K562 (cell line): ENCODE measurements at regions not wholly inside any gene's neighbourhood (a gene's known extent, or its start where the extent isn't known, plus 50 kb on each side); places are given as distances from the start of the nearest gene placed in this dataset.

Source experiments
- ATAC-seq: fragments of 200-7000 bp; cut with Tn5 transposase; 3 replicates; pipeline ENCODE4 v1.9.1; 2020; ENCODE audit warnings: moderate library complexity
- BruUV-seq: library from RNA; stranded (reverse); fragments of 400-500 nt; replicated peaks from 2 replicates; lab custom pipeline; 2021; lab: Mats Ljungman, UMichigan
- CTCF ChIA-PET: fragments of 300-600 bp; formaldehyde crosslinking; extraction: SDS; loops from one replicate; lab custom pipeline; 2021; ENCODE audit warnings: low intra/inter-chr PET ratio; lab: Yijun Ruan, JAX
- POLR2A ChIA-PET: fragments of 300-600, 350-650 bp; sonication (Branson Sonifier 250); formaldehyde crosslinking; extraction: SDS; loops from one replicate; lab custom pipeline; 2021; ENCODE audit warnings: antibody characterized with exemption, inconsistent platforms; lab: Yijun Ruan, JAX
- DNase-seq, 4 experiments: peaks; one replicate each; pipeline versions ENCODE4 v3.0.0 to v3.0.0-alpha.2; 2011 to 2018; ENCODE audit warnings: low spot score in 3 of 4, mixed read lengths in 3 of 4; ENCODE audit errors: extremely low read depth in 1 of 4
- FAIRE-seq: peaks from 2 replicates; lab custom pipeline; 2011; peaks lifted over from hg19 to GRCh38; lab: Jason Lieb, UNC
- H2AFZ ChIP-seq: 2 replicates; pipeline ENCODE4 v1.6.0; 2011; ENCODE audit warnings: low read depth, low read length, control low read depth, inconsistent platforms
- H3K27ac ChIP-seq: fragments of 200-600 bp; 3 replicates; pipeline ENCODE4 v1.8.0; 2011; ENCODE audit warnings: low read depth, mild to moderate bottlenecking, control low read depth, inconsistent platforms, low read length, moderate library complexity, mixed read lengths; ENCODE audit errors: extremely low read depth
- H3K27me3 ChIP-seq, 2 experiments: fragments of 300-600 bp in 1 of 2; 2 replicates in 1 of 2; 3 replicates in 1 of 2; pipeline versions ENCODE4 v1.6.0 to v1.8.0; 2011; ENCODE audit warnings: inconsistent platforms in 2 of 2, low read length in 2 of 2, mild to moderate bottlenecking in 1 of 2, mixed read lengths in 1 of 2, moderate library complexity in 1 of 2; ENCODE audit not compliant: control insufficient read depth in 2 of 2, insufficient read depth in 2 of 2
- H3K36me3 ChIP-seq: fragments of 300-600 bp; 3 replicates; pipeline ENCODE4 v1.8.0; 2011; ENCODE audit warnings: mild to moderate bottlenecking, low read length, inconsistent platforms; ENCODE audit not compliant: control insufficient read depth, insufficient read depth
- H3K4me1 ChIP-seq, 2 experiments: fragments of 200-600 bp in 1 of 2; replicated peaks in 1 of 2; 2 replicates in 1 of 2; 3 replicates in 1 of 2; pipeline versions ENCODE4 v1.5.1 to v1.8.0; 2011; ENCODE audit warnings: inconsistent platforms in 2 of 2, low read length in 2 of 2, mild to moderate bottlenecking in 1 of 2, mixed read lengths in 1 of 2, moderate library complexity in 1 of 2; ENCODE audit not compliant: control insufficient read depth in 2 of 2, insufficient read depth in 2 of 2
- H3K4me2 ChIP-seq: 2 replicates; pipeline ENCODE4 v1.6.1; 2011; ENCODE audit warnings: low read length, control low read depth, inconsistent platforms, mixed read lengths; ENCODE audit not compliant: insufficient read depth
- H3K4me3 ChIP-seq: fragments of 200-600 bp; sonication (generic), shearing (Covaris generic); 2 replicates; pipeline ENCODE4 v1.5.1; 2016; ENCODE audit warnings: control low read depth, inconsistent platforms
- H3K79me2 ChIP-seq: fragments of 200-600 bp; 3 replicates; pipeline ENCODE4 v1.8.0; 2011; ENCODE audit warnings: low read length, inconsistent platforms; ENCODE audit not compliant: control insufficient read depth, insufficient read depth
- H3K9ac ChIP-seq, 2 experiments: 2 replicates each; pipeline versions ENCODE4 v1.6.0 to v1.6.1; 2011; ENCODE audit warnings: low read depth in 2 of 2, low read length in 2 of 2, control low read depth in 1 of 2, inconsistent platforms in 1 of 2, mild to moderate bottlenecking in 1 of 2, mixed read lengths in 1 of 2; ENCODE audit not compliant: insufficient read depth in 1 of 2
- H3K9me1 ChIP-seq: one replicate; pipeline ENCODE4 v1.6.0; 2011; ENCODE audit warnings: inconsistent platforms, mild to moderate bottlenecking, low read length, moderate library complexity; ENCODE audit not compliant: control insufficient read depth, insufficient read depth
- H3K9me3 ChIP-seq: replicated peaks from 2 replicates; pipeline ENCODE4 v1.5.1; 2011; ENCODE audit warnings: low read depth, low read length, inconsistent platforms; ENCODE audit not compliant: control insufficient read depth, insufficient read depth
- H4K20me1 ChIP-seq: replicated peaks from 2 replicates; pipeline ENCODE4 v1.6.1; 2011; ENCODE audit warnings: low read length, inconsistent platforms, mixed read lengths; ENCODE audit not compliant: control insufficient read depth, insufficient read depth
- ARID2 ChIP-seq: fragments of 450-650 bp; IDR thresholded peaks from 2 replicates; pipeline ENCODE4 v1.6.1; 2017; ENCODE audit warnings: antibody characterized with exemption, mild to moderate bottlenecking
- CREM ChIP-seq: IDR thresholded peaks from 2 replicates; pipeline ENCODE4 v1.6.1; 2014; ENCODE audit warnings: antibody characterized with exemption, low read depth
- ETV1 ChIP-seq: fragments of 450-650 bp; conservative IDR thresholded peaks from 2 replicates; pipeline ENCODE4 v1.6.1; 2016; ENCODE audit warnings: missing genetic modification characterization, control low read depth, low read depth, missing compliant biosample characterization
- GTF2A2 ChIP-seq: IDR thresholded peaks from 2 replicates; pipeline ENCODE4 v1.6.1; 2016; ENCODE audit warnings: mild to moderate bottlenecking, missing genetic modification characterization, missing compliant biosample characterization
- HNRNPLL ChIP-seq: fragments of 200-400 bp; formaldehyde crosslinking; IDR thresholded peaks from 2 replicates; pipeline ENCODE4 v1.6.1; 2017; ENCODE audit warnings: low read length, low read depth, mild to moderate bottlenecking; ENCODE audit not compliant: poor library complexity, severe bottlenecking
- MTF1 ChIP-seq: fragments of 250-450 bp; sonication (Bioruptor Pico); IDR thresholded peaks from 2 replicates; pipeline ENCODE4 v1.9.0; 2021; ENCODE audit warnings: moderate library complexity, mild to moderate bottlenecking, inconsistent platforms, borderline replicate concordance
- RB1 ChIP-seq: fragments of 450-650 bp; IDR thresholded peaks from 2 replicates; pipeline ENCODE4 v1.6.1; 2017; ENCODE audit warnings: low read depth, mild to moderate bottlenecking
- SPI1 ChIP-seq: IDR thresholded peaks from 2 replicates; pipeline ENCODE4 v1.6.1; 2011; ENCODE audit warnings: low read depth, low read length, control low read depth, borderline replicate concordance
- STAG1 ChIP-seq: sonication (generic); formaldehyde crosslinking; IDR thresholded peaks from 2 replicates; pipeline ENCODE4 v1.5.0; 2020; ENCODE audit warnings: missing genetic modification reagents, borderline replicate concordance
- ZFP36 ChIP-seq: fragments of 150-350 bp; IDR thresholded peaks from 2 replicates; pipeline ENCODE4 v1.6.1; 2018; ENCODE audit warnings: low read length, low read depth; ENCODE audit not compliant: partially characterized antibody
- ZNF263 ChIP-seq: sonication (generic); formaldehyde crosslinking; IDR thresholded peaks from 2 replicates; pipeline ENCODE4 v1.8.0; 2022; ENCODE audit warnings: mild to moderate bottlenecking, missing genetic modification reagents, borderline replicate concordance
- WGBS: fragments of 100-300 bp; shearing (Covaris generic); methylation state at CpG from one replicate; pipeline ENCODE4 v1.1.6; 2016; ENCODE audit warnings: low coverage, mixed read lengths; ENCODE audit not compliant: insufficient coverage; ENCODE audit errors: missing lambda C conversion rate; 5-methylcytosine and 5-hydroxymethylcytosine counted together
- in situ Hi-C: fragments of 300-500 bp; cut with MboI; formaldehyde crosslinking; loops from 4 replicates; pipeline ENCODE4 v1.15.0; 2018; ENCODE audit warnings: inconsistent platforms, mixed read lengths
- intact Hi-C: fragments of 100-400 bp; cut with micrococcal nuclease; formaldehyde crosslinking; loops from 2 replicates; pipeline ENCODE4 v1.14.2; 2022
- TF ChIP-seq, protein P1 (sequence below): sonication (generic); formaldehyde crosslinking; IDR thresholded peaks from 2 replicates; pipeline ENCODE4 v1.8.0; 2022; ENCODE audit warnings: mild to moderate bottlenecking, missing genetic modification reagents
- TF ChIP-seq, protein P2 (sequence below): sonication (generic); formaldehyde crosslinking; IDR thresholded peaks from 2 replicates; pipeline ENCODE4 v1.8.0; 2022; ENCODE audit warnings: missing genetic modification reagents, mild to moderate bottlenecking, moderate library complexity, borderline replicate concordance
- TF ChIP-seq, protein P3 (sequence below): sonication (generic); formaldehyde crosslinking; IDR thresholded peaks from 2 replicates; pipeline ENCODE4 v1.8.1; 2023; ENCODE audit warnings: mild to moderate bottlenecking, missing genetic modification reagents

DNA sequence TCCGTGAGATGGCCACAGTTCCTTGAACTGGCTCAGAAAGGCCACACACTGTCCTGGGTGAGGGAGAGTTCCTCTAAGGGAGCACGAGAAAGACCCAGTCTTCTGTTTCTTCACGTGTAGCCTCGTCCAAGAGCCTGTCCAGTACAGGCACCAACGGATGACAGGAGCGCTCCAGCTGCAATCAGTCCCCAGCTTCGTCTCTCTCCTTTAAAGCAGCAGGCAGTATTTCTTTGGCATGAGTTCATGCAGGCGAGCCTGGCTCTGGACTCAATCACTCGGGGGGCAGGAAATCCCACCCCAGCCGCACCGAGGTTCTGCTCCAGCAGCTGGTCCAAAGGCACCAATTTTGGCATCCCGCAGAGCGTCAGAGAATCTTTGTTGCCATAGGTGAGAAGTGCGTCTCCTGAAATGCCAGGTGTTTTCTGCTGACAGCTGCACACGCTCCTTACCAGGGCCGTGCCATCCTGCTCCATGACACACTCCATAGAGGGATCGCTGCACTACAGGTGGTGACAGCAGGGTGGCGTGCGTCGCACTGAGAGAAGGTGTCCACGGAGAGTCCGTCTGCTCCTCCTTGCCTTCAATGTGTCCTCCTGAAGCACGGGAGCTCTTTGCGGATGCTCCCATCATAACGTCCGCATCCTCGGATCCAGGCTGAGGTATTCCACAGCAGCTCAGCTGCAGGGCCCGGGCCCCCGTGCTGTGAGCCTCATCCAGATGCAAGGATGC is 59.6 kb upstream of the AFDN start (continued):
- TF ChIP-seq, protein P1, sequence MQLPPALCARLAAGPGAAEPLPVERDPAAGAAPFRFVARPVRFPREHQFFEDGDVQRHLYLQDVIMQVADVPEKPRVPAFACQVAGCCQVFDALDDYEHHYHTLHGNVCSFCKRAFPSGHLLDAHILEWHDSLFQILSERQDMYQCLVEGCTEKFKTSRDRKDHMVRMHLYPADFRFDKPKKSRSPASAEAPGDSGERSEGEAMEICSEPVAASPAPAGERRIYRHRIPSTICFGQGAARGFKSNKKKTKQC, result 0 out of 2 replicates have a peak, but pooled peaks have one; percentile 14
- peak; percentile 68; the same call in 1 of the 2 replicates for TF ChIP-seq ZNF263
- TF ChIP-seq RB1, result peak; percentile 65; the same call in 1 of the 2 replicates
- peak; percentile 9; the same call in 1 of the 2 replicates for TF ChIP-seq STAG1
- TF ChIP-seq ARID2, result peak; percentile 29; the same call in 1 of the 2 replicates
- no peak for TF ChIP-seq ETV1 (tag)
- TF ChIP-seq GTF2A2 (tag), result no peak
- TF ChIP-seq CREM, result peak; percentile 44; the same call in 1 of the 2 replicates
- peak; percentile 2 for TF ChIP-seq ZFP36

DNA sequence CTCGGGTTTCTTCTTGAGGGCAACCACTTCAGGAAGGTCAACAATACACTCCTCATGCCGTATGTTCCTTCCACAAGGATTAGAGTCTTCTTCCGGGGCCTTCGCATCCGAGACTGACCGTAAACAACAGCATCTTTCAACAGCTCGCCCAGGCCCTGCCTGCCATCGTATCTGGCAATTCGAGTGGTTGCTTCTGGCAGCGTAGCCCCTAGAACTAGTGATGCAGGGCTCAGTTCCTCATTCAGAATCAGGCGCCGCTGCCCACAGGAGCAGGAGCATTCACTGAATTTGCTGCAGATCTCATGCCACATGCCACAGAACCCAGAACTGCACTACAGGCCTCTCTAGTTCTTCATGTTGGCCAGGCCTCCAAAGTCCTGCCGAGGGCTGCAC is 59.0 kb upstream of the AFDN start:
- POLR2A ChIA-PET, result interaction anchor here (0.7 to 2.1 kb wide), 5 partner anchors 9 to 128 kb away, joined by 3 to 6 read pairs (median 4); no protein-coding TSS in a partner anchor
- no TSS peak for BruUV-seq

More for the DNA sequence above, 59.0 kb upstream of the AFDN start:
- intact Hi-C loops, result loop anchor here (1.0 to 5.0 kb wide), 2 partner anchors 60 to 131 kb away; partner anchors contain the start of gene AFDN
- in situ Hi-C loops, result loop anchor here (5.0 kb wide), 1 partner anchor 130 kb away; no protein-coding TSS in a partner anchor
- no peaks in the 10 kb centered on the region; the same call in none of the 2 replicates for H4K20me1 ChIP-seq
- no peak overlapping the region for H2AFZ ChIP-seq
- FAIRE-seq (no peak), ATAC-seq (peak; percentile 10; the same call in 2 of the 3 replicates), DNase-seq (no peak)
- no peak overlapping the region for H3K9ac ChIP-seq
- H3K79me2 ChIP-seq, result no peaks in the 10 kb centered on the region
- TF ChIP-seq SPI1, result peak; percentile 31; the same call in 1 of the 2 replicates
- TF ChIP-seq, protein P2, sequence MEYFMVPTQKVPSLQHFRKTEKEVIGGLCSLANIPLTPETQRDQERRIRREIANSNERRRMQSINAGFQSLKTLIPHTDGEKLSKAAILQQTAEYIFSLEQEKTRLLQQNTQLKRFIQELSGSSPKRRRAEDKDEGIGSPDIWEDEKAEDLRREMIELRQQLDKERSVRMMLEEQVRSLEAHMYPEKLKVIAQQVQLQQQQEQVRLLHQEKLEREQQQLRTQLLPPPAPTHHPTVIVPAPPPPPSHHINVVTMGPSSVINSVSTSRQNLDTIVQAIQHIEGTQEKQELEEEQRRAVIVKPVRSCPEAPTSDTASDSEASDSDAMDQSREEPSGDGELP (CRISPR knock-in tag), result 0 out of 2 replicates have a peak, but pooled peaks have one; percentile 15
- TF ChIP-seq, protein P1, result 0 out of 2 replicates have a peak, but pooled peaks have one; percentile 5
- TF ChIP-seq, protein P3, sequence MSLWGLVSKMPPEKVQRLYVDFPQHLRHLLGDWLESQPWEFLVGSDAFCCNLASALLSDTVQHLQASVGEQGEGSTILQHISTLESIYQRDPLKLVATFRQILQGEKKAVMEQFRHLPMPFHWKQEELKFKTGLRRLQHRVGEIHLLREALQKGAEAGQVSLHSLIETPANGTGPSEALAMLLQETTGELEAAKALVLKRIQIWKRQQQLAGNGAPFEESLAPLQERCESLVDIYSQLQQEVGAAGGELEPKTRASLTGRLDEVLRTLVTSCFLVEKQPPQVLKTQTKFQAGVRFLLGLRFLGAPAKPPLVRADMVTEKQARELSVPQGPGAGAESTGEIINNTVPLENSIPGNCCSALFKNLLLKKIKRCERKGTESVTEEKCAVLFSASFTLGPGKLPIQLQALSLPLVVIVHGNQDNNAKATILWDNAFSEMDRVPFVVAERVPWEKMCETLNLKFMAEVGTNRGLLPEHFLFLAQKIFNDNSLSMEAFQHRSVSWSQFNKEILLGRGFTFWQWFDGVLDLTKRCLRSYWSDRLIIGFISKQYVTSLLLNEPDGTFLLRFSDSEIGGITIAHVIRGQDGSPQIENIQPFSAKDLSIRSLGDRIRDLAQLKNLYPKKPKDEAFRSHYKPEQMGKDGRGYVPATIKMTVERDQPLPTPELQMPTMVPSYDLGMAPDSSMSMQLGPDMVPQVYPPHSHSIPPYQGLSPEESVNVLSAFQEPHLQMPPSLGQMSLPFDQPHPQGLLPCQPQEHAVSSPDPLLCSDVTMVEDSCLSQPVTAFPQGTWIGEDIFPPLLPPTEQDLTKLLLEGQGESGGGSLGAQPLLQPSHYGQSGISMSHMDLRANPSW (CRISPR knock-in tag), result no peak
- TF ChIP-seq HNRNPLL, result peak; percentile 11
- TF ChIP-seq MTF1, result no peak
- H3K27ac ChIP-seq, result no peak overlapping the region
- no peaks in the 10 kb centered on the region; the same call in 1 of the 2 replicates for H3K9me3 ChIP-seq
- H3K4me2 ChIP-seq, result 0 out of 2 replicates have a peak overlapping the region, but pooled peaks have one; percentile 6
- H3K27me3 ChIP-seq, result peaks cover 86% of the 10 kb centered on the region in 2 experiments
- no peak overlapping the region for H3K4me3 ChIP-seq
- H3K36me3 ChIP-seq, result no peaks in the 10 kb centered on the region
- no peaks in the 10 kb centered on the region for H3K4me1 ChIP-seq
- WGBS, result 4% methylated on average over 13 of the region's 13 CpGs
- peaks cover 5% of the 10 kb centered on the region for H3K9me1 ChIP-seq
- CTCF ChIA-PET, result interaction anchor here (2.2 kb wide), 1 partner anchor 131 kb away, joined by 16 read pairs; no protein-coding TSS in a partner anchor
